ENCODE measurements at regions not wholly inside any gene's neighbourhood (a gene's known extent, or its start where the extent isn't known, plus 50 kb on each side); places are given as distances from the start of the nearest gene placed in this dataset.

- Histone ChIP-seq H4K20me1 (ENCODE audit: insufficient read depth, low read length) (no peaks in the 10 kb centered on the region), H3K4me2 (ENCODE audit: low read depth, low read length) (no peak overlapping the region), H2AFZ (ENCODE audit: low read length) (no peak overlapping the region), H3K9me3 (ENCODE audit: low read length) (no peaks in the 10 kb centered on the region), H3K27ac (ENCODE audit: extremely low read length, insufficient read depth, low read length) (no peak overlapping the region), H3K36me3 (replicated peaks in 1 of 2; ENCODE audit: control insufficient read depth in 1 of 2, insufficient read depth in 2 of 2, low read length in 2 of 2) (no peaks in the 10 kb centered on the region), H3K9ac (ENCODE audit: insufficient read depth, low read depth, low read length) (no peak overlapping the region), H3K27me3 (ENCODE audit: control insufficient read depth in 1 of 2, insufficient read depth in 2 of 2, low read length in 2 of 2) (no peaks in the 10 kb centered on the region), H3K4me3 (replicated peaks in 1 of 3; ENCODE audit: insufficient read depth in 1 of 3, low read depth in 2 of 3, low read length in 3 of 3) (no peak overlapping the region), H3K4me1 (ENCODE audit: insufficient read depth, low read length) (no peaks in the 10 kb centered on the region), H3K79me2 (ENCODE audit: insufficient read depth, low read length) (no peaks in the 10 kb centered on the region)
- DNase-seq (ENCODE audit: low spot score) (no peak), FAIRE-seq (no peak), ATAC-seq (no peak)
- 0% methylated on average over 2 of the region's 2 CpGs for WGBS (ENCODE audit: low lambda C conversion rate)
- ChIA-PET POLR2A (no interaction called here), CTCF (ENCODE audit: low intra/inter-chr PET ratio, low total read pairs) (no interaction called here)
- TF ChIP-seq CBFB (CRISPR knock-in tag; IDR thresholded peaks at IDR 0.05) (no peak), TRIM24 (CRISPR knock-in tag; IDR thresholded peaks at IDR 0.05) (no peak), ZEB1 (IDR thresholded peaks at IDR 0.05; ENCODE audit: insufficient replicate concordance, low read depth) (no peak), SIX1 (CRISPR knock-in tag; IDR thresholded peaks at IDR 0.05; ENCODE audit: borderline replicate concordance) (no peak), HMGXB4 (CRISPR knock-in tag; IDR thresholded peaks at IDR 0.05; ENCODE audit: borderline replicate concordance in 1 of 2, low read depth in 1 of 2) (no peak), ZNF607 (CRISPR knock-in tag; IDR thresholded peaks at IDR 0.05; ENCODE audit: borderline replicate concordance) (no peak), TERF1 (CRISPR knock-in tag; IDR thresholded peaks at IDR 0.05) (no peak), RAD21 (CRISPR knock-in tag; IDR thresholded peaks at IDR 0.05) (no peak), KAT8 (CRISPR knock-in tag; IDR thresholded peaks at IDR 0.05) (no peak), SOX6 (IDR thresholded peaks at IDR 0.05) (no peak), SOX6 (CRISPR knock-in tag; IDR thresholded peaks at IDR 0.05) (no peak), ETV5 (CRISPR knock-in tag; IDR thresholded peaks at IDR 0.05; ENCODE audit: borderline replicate concordance) (no peak), ZNF556 (CRISPR knock-in tag; IDR thresholded peaks at IDR 0.05; ENCODE audit: borderline replicate concordance) (no peak), PAX8 (CRISPR knock-in tag; IDR thresholded peaks at IDR 0.05; ENCODE audit: borderline replicate concordance) (no peak), ZFAT (CRISPR knock-in tag; conservative IDR thresholded peaks at IDR 0.05) (no peak)
- in situ Hi-C loops (cut with HindIII; ENCODE audit: extremely low pct_ligation_motif_present, low pct_unique_long_range_greater_than_20kb): no loop called here
- intact Hi-C loops (cut with micrococcal nuclease; ENCODE audit: unreplicated experiment): no loop called here
- no TSS peak for BruUV-seq (replicated peaks)
Measured at GRCh38 chr6:115064680-115065079, 721.9 kb upstream of the HS3ST5 start.

Measured in HepG2 (cell line).